Ishikawa (cell line): ENCODE measurements at regions not wholly inside any gene's neighbourhood (a gene's known extent, or its start where the extent isn't known, plus 50 kb on each side); places are given as distances from the start of the nearest gene placed in this dataset.

Experiments
- CEBPB ChIP-seq: IDR thresholded peaks from 2 replicates; pipeline ENCODE4 v1.6.1; 2012
- CREB1 ChIP-seq: IDR thresholded peaks from 2 replicates; pipeline ENCODE4 v1.6.1; 2012; ENCODE audit warnings: low read depth
- EGR1 ChIP-seq: IDR thresholded peaks from 2 replicates; pipeline ENCODE4 v1.6.1; 2012
- EP300 ChIP-seq: IDR thresholded peaks from 2 replicates; pipeline ENCODE4 v1.6.1; 2012; ENCODE audit warnings: borderline replicate concordance
- FOXM1 ChIP-seq: IDR thresholded peaks from 2 replicates; pipeline ENCODE4 v1.6.1; 2012; ENCODE audit warnings: low read depth, borderline replicate concordance
- NFIC ChIP-seq: IDR thresholded peaks from 2 replicates; pipeline ENCODE4 v1.6.1; 2012
- RAD21 ChIP-seq: IDR thresholded peaks from 2 replicates; pipeline ENCODE4 v1.6.1; 2012; ENCODE audit warnings: low read depth
- TAF1 ChIP-seq: IDR thresholded peaks from 2 replicates; pipeline ENCODE4 v1.6.1; 2012; ENCODE audit warnings: low read depth, mild to moderate bottlenecking
- TCF12 ChIP-seq: IDR thresholded peaks from 2 replicates; pipeline ENCODE4 v1.6.1; 2012; ENCODE audit warnings: low read depth
- TEAD4 ChIP-seq: IDR thresholded peaks from 2 replicates; pipeline ENCODE4 v1.6.1; 2012
- YY1 ChIP-seq: IDR thresholded peaks from 2 replicates; pipeline ENCODE4 v1.6.1; 2012; ENCODE audit warnings: low read depth
- ZBTB7A ChIP-seq: IDR thresholded peaks from 2 replicates; pipeline ENCODE4 v1.6.1; 2012; ENCODE audit warnings: low read depth
- TF ChIP-seq, protein P1 (sequence below): IDR thresholded peaks from 2 replicates; pipeline ENCODE4 v1.6.1; 2012; ENCODE audit warnings: low read depth, mild to moderate bottlenecking
- TF ChIP-seq, protein P2 (sequence below): IDR thresholded peaks from 2 replicates; pipeline ENCODE4 v1.6.1; 2012
- TF ChIP-seq, protein P3 (sequence below): IDR thresholded peaks from 2 replicates; pipeline ENCODE4 v1.6.1; 2012

DNA sequence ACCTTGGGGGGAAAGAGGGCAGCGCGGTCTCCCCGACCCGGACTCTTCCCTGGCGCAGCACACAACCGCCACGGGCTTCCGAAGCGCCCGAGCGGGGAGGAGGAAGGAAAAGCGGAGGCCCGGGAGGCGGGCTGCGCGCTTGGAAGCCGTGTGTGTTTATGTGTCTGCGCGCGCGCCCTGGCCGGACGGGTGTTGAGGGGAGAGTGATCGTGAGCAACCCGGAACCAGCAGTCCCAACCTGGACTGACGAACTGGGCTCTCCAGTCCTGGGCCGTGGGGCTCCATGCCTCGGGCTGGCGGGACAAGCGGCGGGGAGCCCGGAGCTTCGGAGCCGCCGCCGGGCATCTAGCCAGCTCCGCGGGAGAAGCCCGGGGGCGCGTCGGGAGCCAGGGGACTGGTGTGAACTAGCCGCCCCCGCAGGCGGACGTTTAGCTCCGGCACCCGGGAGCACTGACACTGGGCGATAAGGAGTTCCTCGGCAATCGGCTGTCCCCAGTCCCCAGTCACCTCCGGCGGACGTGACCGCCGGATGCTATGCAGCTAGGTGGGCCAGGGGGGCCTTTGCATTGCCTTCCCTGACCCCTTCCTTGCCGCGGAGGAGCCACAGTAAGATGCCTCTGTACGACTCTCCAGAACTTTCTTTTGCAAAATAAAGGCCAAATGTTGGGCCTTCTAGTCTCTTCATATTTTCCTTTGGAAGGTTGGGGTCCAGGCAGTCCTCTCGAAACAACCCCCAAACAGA, 74.8 kb upstream of the BCOR start:
- TF ChIP-seq, protein P1, sequence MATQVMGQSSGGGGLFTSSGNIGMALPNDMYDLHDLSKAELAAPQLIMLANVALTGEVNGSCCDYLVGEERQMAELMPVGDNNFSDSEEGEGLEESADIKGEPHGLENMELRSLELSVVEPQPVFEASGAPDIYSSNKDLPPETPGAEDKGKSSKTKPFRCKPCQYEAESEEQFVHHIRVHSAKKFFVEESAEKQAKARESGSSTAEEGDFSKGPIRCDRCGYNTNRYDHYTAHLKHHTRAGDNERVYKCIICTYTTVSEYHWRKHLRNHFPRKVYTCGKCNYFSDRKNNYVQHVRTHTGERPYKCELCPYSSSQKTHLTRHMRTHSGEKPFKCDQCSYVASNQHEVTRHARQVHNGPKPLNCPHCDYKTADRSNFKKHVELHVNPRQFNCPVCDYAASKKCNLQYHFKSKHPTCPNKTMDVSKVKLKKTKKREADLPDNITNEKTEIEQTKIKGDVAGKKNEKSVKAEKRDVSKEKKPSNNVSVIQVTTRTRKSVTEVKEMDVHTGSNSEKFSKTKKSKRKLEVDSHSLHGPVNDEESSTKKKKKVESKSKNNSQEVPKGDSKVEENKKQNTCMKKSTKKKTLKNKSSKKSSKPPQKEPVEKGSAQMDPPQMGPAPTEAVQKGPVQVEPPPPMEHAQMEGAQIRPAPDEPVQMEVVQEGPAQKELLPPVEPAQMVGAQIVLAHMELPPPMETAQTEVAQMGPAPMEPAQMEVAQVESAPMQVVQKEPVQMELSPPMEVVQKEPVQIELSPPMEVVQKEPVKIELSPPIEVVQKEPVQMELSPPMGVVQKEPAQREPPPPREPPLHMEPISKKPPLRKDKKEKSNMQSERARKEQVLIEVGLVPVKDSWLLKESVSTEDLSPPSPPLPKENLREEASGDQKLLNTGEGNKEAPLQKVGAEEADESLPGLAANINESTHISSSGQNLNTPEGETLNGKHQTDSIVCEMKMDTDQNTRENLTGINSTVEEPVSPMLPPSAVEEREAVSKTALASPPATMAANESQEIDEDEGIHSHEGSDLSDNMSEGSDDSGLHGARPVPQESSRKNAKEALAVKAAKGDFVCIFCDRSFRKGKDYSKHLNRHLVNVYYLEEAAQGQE = no peak
- TF ChIP-seq TAF1 (peak; percentile 33; the same call in 1 of the 2 replicates), YY1 (no peak), TEAD4 (no peak), RAD21 (no peak), CREB1 (no peak), NFIC (peak; percentile 39; the same call in 1 of the 2 replicates), CEBPB (no peak), FOXM1 (no peak), EGR1 (peak; percentile 66), ZBTB7A (no peak), TCF12 (no peak), EP300 (no peak)
- TF ChIP-seq, protein P2, sequence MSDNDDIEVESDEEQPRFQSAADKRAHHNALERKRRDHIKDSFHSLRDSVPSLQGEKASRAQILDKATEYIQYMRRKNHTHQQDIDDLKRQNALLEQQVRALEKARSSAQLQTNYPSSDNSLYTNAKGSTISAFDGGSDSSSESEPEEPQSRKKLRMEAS = peak; percentile 38; the same call in 1 of the 2 replicates
- TF ChIP-seq, protein P3, sequence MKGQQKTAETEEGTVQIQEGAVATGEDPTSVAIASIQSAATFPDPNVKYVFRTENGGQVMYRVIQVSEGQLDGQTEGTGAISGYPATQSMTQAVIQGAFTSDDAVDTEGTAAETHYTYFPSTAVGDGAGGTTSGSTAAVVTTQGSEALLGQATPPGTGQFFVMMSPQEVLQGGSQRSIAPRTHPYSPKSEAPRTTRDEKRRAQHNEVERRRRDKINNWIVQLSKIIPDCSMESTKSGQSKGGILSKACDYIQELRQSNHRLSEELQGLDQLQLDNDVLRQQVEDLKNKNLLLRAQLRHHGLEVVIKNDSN = no peak

DNA sequence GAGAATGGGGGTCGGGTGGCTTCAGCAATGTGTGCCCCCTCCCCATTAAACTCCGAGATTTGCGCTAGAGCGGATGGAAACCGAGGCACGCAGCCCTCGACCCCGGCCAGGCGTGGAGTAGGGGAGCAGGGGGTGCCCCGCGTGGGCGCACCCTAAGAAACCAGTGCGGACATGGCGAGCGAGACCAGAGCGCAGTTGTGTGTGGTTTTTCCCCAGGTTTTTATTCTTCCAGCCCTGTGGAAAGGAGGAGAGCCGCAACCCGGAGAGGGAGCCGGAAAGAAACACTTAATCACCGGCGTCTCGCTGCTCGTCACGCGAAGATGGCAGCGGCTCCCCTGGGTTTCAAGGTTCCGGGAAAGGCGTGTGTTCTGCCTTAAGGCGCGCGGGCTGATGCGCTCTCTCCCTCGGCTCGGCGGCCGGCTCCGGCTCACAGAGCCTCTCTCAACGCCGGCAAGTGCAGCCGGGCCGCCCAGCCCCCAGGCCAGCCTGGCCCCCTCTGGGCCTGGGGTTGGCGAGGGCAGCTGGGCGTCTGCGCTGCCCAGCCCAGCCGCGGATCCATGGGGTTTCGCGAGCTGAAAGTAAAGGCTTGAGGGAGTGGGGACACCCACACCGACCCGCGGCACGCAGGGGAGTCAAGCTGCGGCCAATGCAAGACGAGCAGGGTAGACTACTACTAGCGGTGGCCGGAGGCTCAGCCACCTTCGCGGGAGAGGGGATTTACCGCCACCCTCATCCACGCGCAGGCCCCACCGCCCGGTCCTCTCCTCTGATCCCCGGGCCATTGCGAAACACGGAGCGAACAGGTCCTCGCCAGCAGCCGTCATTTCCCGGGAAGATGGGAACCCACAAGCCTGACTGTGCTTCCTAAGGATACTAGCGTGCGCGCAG, 74.0 kb upstream of the BCOR start:
- TF ChIP-seq TAF1 = no peak
- TF ChIP-seq TCF12 = no peak
- 0 out of 2 replicates have a peak, but pooled peaks have one; percentile 30 for TF ChIP-seq ZBTB7A
- TF ChIP-seq CEBPB = peak; percentile 81

DNA sequence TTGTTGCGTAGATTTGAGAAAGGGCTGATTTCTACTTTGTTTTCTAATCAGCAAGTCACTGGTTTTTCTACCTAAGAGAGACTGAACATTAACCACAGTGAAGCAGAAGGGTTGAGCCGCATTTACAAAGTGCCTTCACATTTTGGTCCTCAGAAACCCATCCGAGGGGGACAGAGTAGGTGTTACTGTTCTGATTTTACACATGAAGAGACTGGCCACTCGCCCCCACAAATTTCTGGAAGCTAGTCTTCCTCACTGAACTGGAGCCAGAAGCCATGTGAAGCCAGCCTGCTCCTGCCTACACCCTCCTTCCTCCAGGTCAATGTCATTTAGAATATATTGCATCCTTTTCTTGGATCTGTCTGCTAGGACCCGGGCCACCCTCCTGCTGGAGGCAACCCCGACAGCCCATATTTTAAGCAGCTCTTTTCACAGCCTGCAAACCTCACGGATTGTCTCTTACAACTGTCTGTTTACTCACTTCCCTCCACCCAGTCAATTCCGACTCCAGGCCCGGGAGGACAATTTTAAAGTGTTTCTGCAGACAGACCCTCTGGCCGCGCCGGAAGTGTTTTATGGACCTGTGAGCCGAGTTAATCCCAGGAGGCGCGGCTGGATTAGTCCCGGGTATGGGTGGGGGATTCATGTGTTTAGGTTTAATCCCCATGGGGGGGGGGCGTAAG, 73.2 kb upstream of the BCOR start:
- TF ChIP-seq TCF12 (no peak), EGR1 (no peak), YY1 (no peak), CEBPB (no peak), EP300 (no peak), TEAD4 (no peak), RAD21 (no peak), TAF1 (no peak), FOXM1 (no peak), ZBTB7A (no peak)
- TF ChIP-seq, protein P2 = no peak
- TF ChIP-seq, protein P1 = no peak
- TF ChIP-seq, protein P3 = no peak

DNA sequence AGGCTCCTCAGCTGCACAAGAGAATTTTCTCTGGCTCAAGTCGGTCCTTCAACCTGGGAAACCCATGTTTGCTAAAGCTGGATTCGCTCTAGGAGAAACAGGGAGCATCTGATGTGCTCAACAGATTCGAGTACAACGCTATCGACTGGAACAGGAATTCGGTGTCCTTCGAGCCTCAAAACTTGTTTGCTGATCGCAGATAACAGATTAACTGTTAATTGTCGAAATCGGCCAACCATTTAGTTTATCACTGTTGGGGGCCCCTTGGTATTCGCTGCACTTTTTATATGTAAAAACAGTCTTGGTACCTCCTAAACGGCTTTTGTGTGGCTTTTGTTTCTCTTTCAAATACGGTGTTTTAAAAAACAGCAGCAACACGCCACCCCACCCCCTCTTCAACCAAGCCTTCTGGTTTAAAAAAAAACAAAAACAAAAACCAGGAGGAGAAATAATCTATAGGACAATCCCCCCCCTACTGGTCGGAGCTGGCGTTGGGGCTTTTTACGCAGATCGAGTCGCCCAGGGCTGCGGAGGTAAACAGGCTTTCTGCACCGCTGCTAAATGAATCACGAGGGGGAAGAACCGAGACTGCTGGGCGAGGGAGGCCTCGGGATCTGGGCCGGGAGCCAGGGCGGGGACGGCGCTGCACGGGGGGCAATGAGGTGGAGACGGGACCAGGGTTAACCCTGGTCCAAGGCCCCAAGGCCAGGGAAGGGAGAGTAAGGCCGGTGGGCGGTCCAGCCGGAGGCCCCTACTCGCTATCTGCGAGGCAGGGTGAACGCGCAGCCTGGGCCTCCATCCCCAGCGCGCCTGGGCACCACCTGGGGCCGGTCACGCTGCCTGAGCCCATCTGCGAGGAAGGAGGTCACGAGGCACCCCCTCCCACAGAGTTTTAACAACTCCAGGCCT, 71.7 kb upstream of the BCOR start:
- TF ChIP-seq EGR1 (no peak), CEBPB (no peak), YY1 (no peak), TEAD4 (no peak), RAD21 (peak; percentile 41; the same call in 1 of the 2 replicates), TAF1 (no peak), NFIC (peak; percentile 44; the same call in 1 of the 2 replicates), EP300 (no peak), ZBTB7A (no peak), TCF12 (0 out of 2 replicates have a peak, but pooled peaks have one; percentile 23), CREB1 (no peak), FOXM1 (peak; percentile 68)
- TF ChIP-seq, protein P1 = no peak
- TF ChIP-seq, protein P3 = no peak
- TF ChIP-seq, protein P2 = no peak
